ENCODE measurements at regions not wholly inside any gene's neighbourhood (a gene's known extent, or its start where the extent isn't known, plus 50 kb on each side); places are given as distances from the start of the nearest gene placed in this dataset.
"Not testable (repeated sequence)": the region's sequence is repeated elsewhere in the genome, so short reads cannot be mapped to it uniquely, and the experiment has no call there.

DNA sequence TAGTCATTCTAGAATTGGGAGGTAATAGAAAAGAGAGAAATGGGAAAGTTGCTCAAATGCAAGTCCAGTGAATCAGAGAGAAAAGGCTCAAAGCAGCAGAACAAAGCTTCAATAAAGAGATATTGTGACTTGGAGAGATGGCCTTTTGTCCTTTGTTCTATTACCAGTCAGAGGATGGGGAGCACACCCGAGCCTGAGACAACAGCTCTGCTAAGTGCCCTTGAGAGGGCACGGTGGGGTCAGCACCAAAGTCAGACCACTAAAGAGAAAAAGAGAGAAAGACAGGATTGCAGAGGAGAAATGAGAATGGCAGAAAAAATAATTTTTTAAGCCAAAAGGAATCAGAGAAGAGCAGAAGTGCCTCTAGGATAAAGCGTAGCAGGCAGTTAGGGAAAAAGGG lies 553.1 kb downstream of the TTLL7 start:
- H3K79me1 ChIP-seq (ENCODE audit: low read depth in 1 of 2, low read length in 2 of 2); H2AK9ac ChIP-seq (replicated peaks; ENCODE audit: low read depth, low read length, poor library complexity); CTCF ChIA-PET; BruUV-seq (replicated peaks); H4K20me1 ChIP-seq (ENCODE audit: insufficient read depth, low read length); H3K14ac ChIP-seq (replicated peaks; ENCODE audit: low read depth, low read length); H2BK120ac ChIP-seq (ENCODE audit: low read depth, low read length); H2AFZ ChIP-seq (replicated peaks; ENCODE audit: low read length, poor library complexity); H3K4me1 ChIP-seq (ENCODE audit: control insufficient read depth, insufficient read depth, low read length); intact Hi-C loops (cut with micrococcal nuclease); H4K8ac ChIP-seq (ENCODE audit: low read depth in 2 of 2, low read length in 2 of 2); dilution Hi-C loops (cut with HindIII; ENCODE audit: low sequenced_read_pairs, unreplicated experiment); POLR2A ChIA-PET (ENCODE audit: unreplicated experiment); H2AK5ac ChIP-seq (ENCODE audit: low read depth, low read length); H4K91ac ChIP-seq (ENCODE audit: insufficient read depth, low read depth, low read length); H4K5ac ChIP-seq (ENCODE audit: low read depth, low read length); H3K27me3 ChIP-seq (ENCODE audit: control insufficient read depth, insufficient read depth, low read length); DNase-seq; H3K27ac ChIP-seq (ENCODE audit: insufficient read depth, low read length); H3K36me3 ChIP-seq (ENCODE audit: control insufficient read depth, insufficient read depth, low read length); H3K56ac ChIP-seq (ENCODE audit: extremely low read depth, insufficient read depth, low read length); H3K9me1 ChIP-seq (ENCODE audit: insufficient read depth, low read length); H3K9ac ChIP-seq (ENCODE audit: low read depth, low read length); ATAC-seq (ENCODE audit: low read depth); H2BK20ac ChIP-seq (ENCODE audit: low read depth, low read length); H3K4me2 ChIP-seq (ENCODE audit: low read depth, low read length); H2BK5ac ChIP-seq (ENCODE audit: low read depth, low read length, poor library complexity, severe bottlenecking); in situ Hi-C loops (cut with MboI; ENCODE audit: low sequenced_read_pairs); H3K4me3 ChIP-seq (ENCODE audit: insufficient read depth, low read depth, low read length); H3K23ac ChIP-seq (ENCODE audit: low read depth, low read length); H3K4ac ChIP-seq (ENCODE audit: low read depth, low read length); H2BK15ac ChIP-seq (ENCODE audit: low read depth, low read length); H3K9me3 ChIP-seq (ENCODE audit: control insufficient read depth, insufficient read depth, low read length); H3K18ac ChIP-seq (ENCODE audit: low read depth, low read length): not testable (repeated sequence)
- no CpG with 5 or more reads among the region's 3 CpGs for WGBS, 2 experiments (ENCODE audit: extremely low coverage in 2 of 2, insufficient read length in 1 of 2)

DNA sequence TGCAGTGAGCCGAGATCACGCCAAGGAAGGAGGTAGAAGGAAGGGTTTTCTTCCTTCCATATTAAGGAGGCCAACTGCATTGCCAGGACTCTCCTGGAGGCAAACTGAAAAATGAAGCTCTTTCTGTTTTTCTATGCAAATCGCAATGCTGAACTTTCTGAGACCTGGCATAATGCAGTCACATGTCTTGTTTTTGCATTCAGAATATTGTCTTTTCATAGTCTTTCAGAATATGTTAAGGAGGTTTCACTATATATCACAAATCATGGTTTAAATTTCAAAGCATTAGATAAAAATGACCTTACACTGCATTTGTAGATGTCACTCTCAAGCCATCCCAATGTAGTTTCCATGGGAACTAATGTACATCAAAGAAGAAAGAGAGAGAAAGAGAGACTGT lies 556.5 kb downstream of the TTLL7 start:
- H4K5ac ChIP-seq (ENCODE audit: low read depth, low read length); H3K27ac ChIP-seq (ENCODE audit: insufficient read depth, low read length); H3K14ac ChIP-seq (replicated peaks; ENCODE audit: low read depth, low read length); DNase-seq; H2AFZ ChIP-seq (replicated peaks; ENCODE audit: low read length, poor library complexity); H3K23ac ChIP-seq (ENCODE audit: low read depth, low read length); ATAC-seq (ENCODE audit: low read depth); H4K91ac ChIP-seq (ENCODE audit: insufficient read depth, low read depth, low read length); CTCF ChIA-PET; H3K4me1 ChIP-seq (ENCODE audit: control insufficient read depth, insufficient read depth, low read length); H2AK9ac ChIP-seq (replicated peaks; ENCODE audit: low read depth, low read length, poor library complexity); H3K4ac ChIP-seq (ENCODE audit: low read depth, low read length); H3K4me2 ChIP-seq (ENCODE audit: low read depth, low read length); H2BK120ac ChIP-seq (ENCODE audit: low read depth, low read length); intact Hi-C loops (cut with micrococcal nuclease); dilution Hi-C loops (cut with HindIII; ENCODE audit: low sequenced_read_pairs, unreplicated experiment); H2AK5ac ChIP-seq (ENCODE audit: low read depth, low read length); H4K20me1 ChIP-seq (ENCODE audit: insufficient read depth, low read length); POLR2A ChIA-PET (ENCODE audit: unreplicated experiment); H3K4me3 ChIP-seq (ENCODE audit: insufficient read depth, low read depth, low read length); H3K9me3 ChIP-seq (ENCODE audit: control insufficient read depth, insufficient read depth, low read length); H3K79me1 ChIP-seq (ENCODE audit: low read depth in 1 of 2, low read length in 2 of 2); H3K56ac ChIP-seq (ENCODE audit: extremely low read depth, insufficient read depth, low read length); H2BK20ac ChIP-seq (ENCODE audit: low read depth, low read length); H2BK5ac ChIP-seq (ENCODE audit: low read depth, low read length, poor library complexity, severe bottlenecking); in situ Hi-C loops (cut with MboI; ENCODE audit: low sequenced_read_pairs); H3K27me3 ChIP-seq (ENCODE audit: control insufficient read depth, insufficient read depth, low read length); H3K9me1 ChIP-seq (ENCODE audit: insufficient read depth, low read length); H3K9ac ChIP-seq (ENCODE audit: low read depth, low read length); H3K36me3 ChIP-seq (ENCODE audit: control insufficient read depth, insufficient read depth, low read length); BruUV-seq (replicated peaks); H2BK15ac ChIP-seq (ENCODE audit: low read depth, low read length); H4K8ac ChIP-seq (ENCODE audit: low read depth in 2 of 2, low read length in 2 of 2); H3K18ac ChIP-seq (ENCODE audit: low read depth, low read length): not testable (repeated sequence)
- no CpG with 5 or more reads among the region's 3 CpGs for WGBS, 2 experiments (ENCODE audit: extremely low coverage in 2 of 2, insufficient read length in 1 of 2)
